Erythroblast (primary cell): ENCODE measurements at regions not wholly inside any gene's neighbourhood (a gene's known extent, or its start where the extent isn't known, plus 50 kb on each side); places are given as distances from the start of the nearest gene placed in this dataset.

Experiments
- GATA1 ChIP-seq: IDR thresholded peaks from 2 replicates; pipeline ENCODE4 v1.6.1; 2011; ENCODE audit warnings: low read depth, mild to moderate bottlenecking, control low read depth, low read length, moderate library complexity
- POLR2A ChIP-seq: IDR thresholded peaks from 2 replicates; pipeline ENCODE4 v1.6.1; 2011; ENCODE audit warnings: mild to moderate bottlenecking, low read length

DNA sequence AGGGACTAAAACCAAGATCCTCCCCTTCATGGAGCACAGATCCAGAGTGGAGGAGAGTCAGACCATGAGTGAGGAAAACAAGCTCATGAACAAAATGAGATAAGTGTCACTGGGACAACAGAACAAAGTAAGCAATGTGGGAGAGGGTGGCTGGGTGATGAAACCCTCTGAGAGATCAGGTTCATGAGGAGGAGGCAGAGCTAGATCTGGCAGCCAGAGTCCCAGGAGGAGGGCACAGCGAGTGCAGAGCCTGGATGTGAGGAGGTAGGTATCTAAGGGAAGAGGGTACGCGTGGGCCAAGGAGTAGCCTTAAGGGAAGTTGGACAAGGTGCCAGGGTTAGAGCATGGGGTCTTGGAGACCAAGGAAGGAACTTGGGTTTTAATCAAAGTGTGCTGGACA lies 1311.9 kb downstream of the UQCRFS1 start:
- TF ChIP-seq POLR2A (no peak), GATA1 (no peak)
